Dermis microvascular lymphatic vessel endothelial cell (primary cell): ENCODE measurements at regions not wholly inside any gene's neighbourhood (a gene's known extent, or its start where the extent isn't known, plus 50 kb on each side); places are given as distances from the start of the nearest gene placed in this dataset.

Experiments used
- DNase-seq, 2 donors: peaks; one replicate each; pipeline versions ENCODE4 v3.0.0 to v3.0.0-alpha.2; 2010; ENCODE audit warnings: low read depth in 2 of 2

- no peak for DNase-seq
These were observed 691.3 kb downstream of the SORCS1 start for GRCh38 chr10:106473129-106473685.

- no peak for DNase-seq
These were observed 697.0 kb downstream of the SORCS1 start for GRCh38 chr10:106467506-106467905.

- DNase-seq, result no peak
These were observed 707.0 kb downstream of the SORCS1 start for GRCh38 chr10:106457522-106457921.

GRCh38 chr10:106454233-106454632, 710.3 kb downstream of the SORCS1 start:
- no peak for DNase-seq

GRCh38 chr10:106450966-106451365, 713.5 kb downstream of the SORCS1 start:
- no peak for DNase-seq

GRCh38 chr10:106446920-106447319, 717.6 kb downstream of the SORCS1 start:
- DNase-seq, result no peak

- no peak for DNase-seq
These were observed 722.3 kb downstream of the SORCS1 start for GRCh38 chr10:106442223-106442622.

GRCh38 chr10:106440767-106441166, 723.7 kb downstream of the SORCS1 start:
- no peak for DNase-seq

- DNase-seq, result no peak
These were observed 724.2 kb downstream of the SORCS1 start for GRCh38 chr10:106440355-106440754.

- no peak for DNase-seq
These were observed 725.1 kb downstream of the SORCS1 start for GRCh38 chr10:106439366-106439765.

- DNase-seq, result no peak
These were observed 726.1 kb downstream of the SORCS1 start for GRCh38 chr10:106438386-106438785.

- DNase-seq, result no peak
These were observed 728.3 kb downstream of the SORCS1 start for GRCh38 chr10:106436123-106436715.

GRCh38 chr10:106435081-106435480, 729.4 kb downstream of the SORCS1 start:
- DNase-seq, result no peak

- no peak for DNase-seq
These were observed 739.5 kb downstream of the SORCS1 start for GRCh38 chr10:106424981-106425380.

GRCh38 chr10:106424054-106424453, 740.5 kb downstream of the SORCS1 start:
- no peak for DNase-seq

- DNase-seq, result no peak
These were observed 754.2 kb downstream of the SORCS1 start for GRCh38 chr10:106410331-106410730.

GRCh38 chr10:106405141-106405540, 759.4 kb downstream of the SORCS1 start:
- no peak for DNase-seq

- no peak for DNase-seq
These were observed 762.0 kb downstream of the SORCS1 start for GRCh38 chr10:106402458-106402857.

- no peak for DNase-seq
These were observed 762.5 kb downstream of the SORCS1 start for GRCh38 chr10:106401967-106402366.

GRCh38 chr10:106401161-106401560, 763.3 kb downstream of the SORCS1 start:
- DNase-seq, result no peak

- DNase-seq, result no peak
These were observed 765.4 kb downstream of the SORCS1 start for GRCh38 chr10:106399112-106399511.

GRCh38 chr10:106396192-106396591, 768.3 kb downstream of the SORCS1 start:
- no peak for DNase-seq

- DNase-seq, result no peak
These were observed 769.3 kb downstream of the SORCS1 start for GRCh38 chr10:106395041-106395749.
